ENCODE measurements at regions not wholly inside any gene's neighbourhood (a gene's known extent, or its start where the extent isn't known, plus 50 kb on each side); places are given as distances from the start of the nearest gene placed in this dataset.

- no peak for DNase-seq
Observed at GRCh38 chr3:72244396-72244795, 459.4 kb upstream of the PROK2 start.

- peak in 19 of 56 donors; percentile 11 to 61 (median 33) for DNase-seq
Observed at GRCh38 chr3:72242326-72242725, 457.4 kb upstream of the PROK2 start.

- DNase-seq: no peak
Observed at GRCh38 chr3:72241525-72241924, 456.6 kb upstream of the PROK2 start.

GRCh38 chr3:72240531-72240930 is 455.6 kb upstream of the PROK2 start:
- DNase-seq: no peak

GRCh38 chr3:72238801-72239200 is 453.9 kb upstream of the PROK2 start:
- no peak for DNase-seq

- peak in 3 of 56 donors; percentile 12 to 19 (median 15) for DNase-seq
Observed at GRCh38 chr3:72238010-72238691, 453.2 kb upstream of the PROK2 start.

GRCh38 chr3:72237679-72238009 is 452.7 kb upstream of the PROK2 start:
- DNase-seq: no peak

- peak in 2 of 56 donors; percentile 8 to 10 for DNase-seq
Observed at GRCh38 chr3:72234391-72234790, 449.4 kb upstream of the PROK2 start.

- no peak for DNase-seq
Observed at GRCh38 chr3:72233571-72233970, 448.6 kb upstream of the PROK2 start.

- DNase-seq: no peak
Observed at GRCh38 chr3:72232777-72233176, 447.8 kb upstream of the PROK2 start.

GRCh38 chr3:72232331-72232730 is 447.4 kb upstream of the PROK2 start:
- DNase-seq: no peak

GRCh38 chr3:72231439-72232196 is 446.7 kb upstream of the PROK2 start:
- peak in 51 of 56 donors; percentile 12 to 92 (median 70) for DNase-seq

- peak in 11 of 56 donors; percentile 5 to 35 (median 21) for DNase-seq
Observed at GRCh38 chr3:72230774-72231379, 445.9 kb upstream of the PROK2 start.

GRCh38 chr3:72229952-72230351 is 445.0 kb upstream of the PROK2 start:
- no peak for DNase-seq

GRCh38 chr3:72227486-72228070 is 442.6 kb upstream of the PROK2 start:
- DNase-seq: no peak

GRCh38 chr3:72224804-72225509 is 440.0 kb upstream of the PROK2 start:
- DNase-seq: no peak

GRCh38 chr3:72223628-72224027 is 438.7 kb upstream of the PROK2 start:
- no peak for DNase-seq

GRCh38 chr3:72223116-72223515 is 438.2 kb upstream of the PROK2 start:
- DNase-seq: no peak

- no peak for DNase-seq
Observed at GRCh38 chr3:72222410-72222809, 437.5 kb upstream of the PROK2 start.

GRCh38 chr3:72220946-72221345 is 436.0 kb upstream of the PROK2 start:
- DNase-seq: no peak

- no peak for DNase-seq
Observed at GRCh38 chr3:72219752-72220151, 434.8 kb upstream of the PROK2 start.

GRCh38 chr3:72217570-72217969 is 432.6 kb upstream of the PROK2 start:
- no peak for DNase-seq
